CD4-positive, alpha-beta T cell treated with Interleukin-12 subunit alpha and Interleukin-12 subunit beta, for 1 hour (primary cell): ENCODE measurements at regions not wholly inside any gene's neighbourhood (a gene's known extent, or its start where the extent isn't known, plus 50 kb on each side); places are given as distances from the start of the nearest gene placed in this dataset.
"Not testable (repeated sequence)": the region's sequence is repeated elsewhere in the genome, so short reads cannot be mapped to it uniquely, and the experiment has no call there.

Experiments
- DNase-seq: peaks from one replicate; pipeline ENCODE4 v3.0.0-alpha.2; 2020

DNA sequence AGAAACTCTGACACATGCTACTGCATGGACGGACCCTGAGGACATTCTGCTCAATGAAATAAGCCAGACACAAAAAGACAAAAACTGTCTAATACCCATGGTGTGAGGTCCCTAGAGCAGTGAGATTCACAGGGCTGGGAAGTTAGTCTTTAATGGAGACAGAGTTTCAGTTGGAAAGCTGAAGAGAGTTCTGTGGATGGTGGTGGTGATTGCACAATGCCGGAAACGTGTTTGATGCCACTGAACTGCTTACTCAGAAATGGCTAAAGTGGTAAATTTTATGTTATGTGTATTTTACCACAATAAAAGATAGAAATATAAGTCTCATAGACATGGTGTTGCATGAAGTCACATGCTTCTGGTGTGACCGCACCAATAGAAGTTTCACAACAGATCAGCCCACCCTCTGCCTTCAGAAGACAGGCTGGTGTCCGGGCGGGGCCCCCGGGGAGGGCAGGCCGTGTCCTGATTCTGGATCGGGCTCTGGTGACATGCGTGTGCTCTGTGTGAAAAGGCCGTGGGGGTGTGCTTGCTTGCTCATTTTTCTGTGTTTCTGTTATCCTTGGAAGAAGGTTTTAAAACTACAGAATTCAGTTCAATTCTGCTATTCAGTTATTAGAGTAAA, 108.5 kb upstream of the ZNF469 start:
- not testable (repeated sequence) for DNase-seq

DNA sequence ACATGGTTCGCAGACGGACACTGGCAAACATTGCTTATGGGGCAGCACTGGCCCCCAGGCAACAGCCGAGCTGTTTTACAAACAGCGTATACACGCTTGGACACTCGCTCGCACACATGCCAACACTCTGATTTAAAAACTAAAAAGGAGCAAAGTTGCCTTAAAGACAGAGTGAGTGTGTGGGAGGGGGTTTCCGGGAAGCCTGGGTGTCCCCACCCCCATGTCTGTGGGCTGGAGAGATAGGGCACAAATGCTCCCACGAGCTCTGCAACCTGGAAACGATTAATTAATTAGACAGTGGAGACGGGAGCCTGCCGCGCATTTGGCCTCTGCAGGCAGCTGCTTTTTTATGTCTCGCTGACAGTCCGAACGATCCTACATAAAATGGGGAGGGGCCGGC, 107.9 kb upstream of the ZNF469 start:
- no peak for DNase-seq

DNA sequence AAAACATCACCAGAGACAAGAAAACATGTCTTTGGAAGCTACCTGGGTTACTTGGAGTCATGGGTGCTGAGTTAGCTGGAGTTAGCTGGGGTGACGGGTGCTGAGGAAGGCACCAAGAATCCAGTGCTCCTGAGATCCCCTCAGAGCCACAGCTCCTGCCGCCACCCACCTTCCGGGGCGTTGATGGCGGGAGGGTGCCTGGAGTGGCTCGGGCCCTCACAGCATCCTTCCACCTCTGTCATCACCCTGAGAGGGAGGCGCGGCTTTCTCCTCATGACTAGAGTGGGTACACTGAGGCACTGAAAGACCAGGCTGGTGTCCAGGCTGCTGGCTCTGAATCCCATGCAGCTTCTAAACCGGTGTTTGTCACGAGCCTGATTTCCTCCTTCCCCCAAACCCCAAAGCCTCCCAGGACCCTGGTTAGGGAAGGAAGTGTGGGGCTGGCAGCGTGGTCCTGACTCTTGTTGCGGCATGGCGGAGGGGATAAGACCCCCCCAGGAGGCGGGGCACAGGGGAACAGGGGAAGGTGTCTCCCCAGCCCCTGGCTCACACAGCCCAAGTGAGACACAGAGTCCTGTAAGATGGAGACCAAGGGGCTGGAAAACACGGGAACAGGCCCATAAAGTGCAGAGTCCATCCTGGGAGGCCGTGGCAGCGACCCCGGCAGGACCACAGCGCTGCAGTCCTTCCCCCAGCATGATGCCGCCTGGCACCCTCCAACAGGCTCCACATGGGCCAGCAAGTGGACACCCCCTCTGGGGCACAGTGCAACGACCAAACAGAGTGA, 107.2 kb upstream of the ZNF469 start:
- not testable (repeated sequence) for DNase-seq

GRCh38 chr16:88276123-88276588, 106.6 kb upstream of the ZNF469 start:
- DNase-seq: not testable (repeated sequence)

- DNase-seq: no peak
Measured at GRCh38 chr16:88276591-88276990, 106.2 kb upstream of the ZNF469 start.

- no peak for DNase-seq
Measured at GRCh38 chr16:88279998-88280397, 102.8 kb upstream of the ZNF469 start.

DNA sequence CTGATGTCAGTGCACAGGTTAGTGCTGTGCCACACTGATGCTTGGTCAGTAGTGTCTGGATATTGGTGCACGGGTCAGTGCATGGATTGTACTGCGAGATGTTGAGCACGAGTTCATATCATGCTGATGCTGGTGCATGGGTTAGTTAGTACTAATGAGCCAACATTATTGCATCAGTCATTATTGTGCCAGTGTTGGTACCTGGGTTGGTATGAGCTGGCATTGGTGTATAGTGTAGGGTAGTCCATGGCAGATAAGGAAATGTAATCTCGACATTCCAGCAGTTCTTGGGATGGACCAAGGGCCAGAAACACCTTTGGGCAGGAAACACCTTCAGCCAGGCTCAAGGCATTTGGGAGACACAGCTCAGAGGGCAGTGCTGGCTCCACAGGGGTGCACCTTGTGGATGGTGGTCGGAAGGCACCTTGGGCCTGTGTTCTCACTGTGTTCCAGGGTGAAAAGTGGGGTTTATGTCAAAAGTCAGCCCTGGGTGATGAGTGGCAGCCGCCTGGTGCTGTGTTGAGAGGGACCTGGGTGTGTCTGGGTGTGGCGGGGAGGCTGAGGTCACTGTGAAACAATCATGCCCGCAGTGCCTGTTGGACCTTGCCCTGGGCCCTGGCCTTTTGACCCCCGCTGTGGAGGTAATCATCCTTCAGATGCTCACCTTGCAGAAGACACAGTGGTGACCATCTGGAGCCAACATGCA, 100.7 kb upstream of the ZNF469 start:
- DNase-seq: no peak

GRCh38 chr16:88282564-88283395, 100.0 kb upstream of the ZNF469 start:
- no peak for DNase-seq

GRCh38 chr16:88283596-88283995, 99.2 kb upstream of the ZNF469 start:
- DNase-seq: no peak

GRCh38 chr16:88284101-88284500, 98.7 kb upstream of the ZNF469 start:
- DNase-seq: no peak

DNA sequence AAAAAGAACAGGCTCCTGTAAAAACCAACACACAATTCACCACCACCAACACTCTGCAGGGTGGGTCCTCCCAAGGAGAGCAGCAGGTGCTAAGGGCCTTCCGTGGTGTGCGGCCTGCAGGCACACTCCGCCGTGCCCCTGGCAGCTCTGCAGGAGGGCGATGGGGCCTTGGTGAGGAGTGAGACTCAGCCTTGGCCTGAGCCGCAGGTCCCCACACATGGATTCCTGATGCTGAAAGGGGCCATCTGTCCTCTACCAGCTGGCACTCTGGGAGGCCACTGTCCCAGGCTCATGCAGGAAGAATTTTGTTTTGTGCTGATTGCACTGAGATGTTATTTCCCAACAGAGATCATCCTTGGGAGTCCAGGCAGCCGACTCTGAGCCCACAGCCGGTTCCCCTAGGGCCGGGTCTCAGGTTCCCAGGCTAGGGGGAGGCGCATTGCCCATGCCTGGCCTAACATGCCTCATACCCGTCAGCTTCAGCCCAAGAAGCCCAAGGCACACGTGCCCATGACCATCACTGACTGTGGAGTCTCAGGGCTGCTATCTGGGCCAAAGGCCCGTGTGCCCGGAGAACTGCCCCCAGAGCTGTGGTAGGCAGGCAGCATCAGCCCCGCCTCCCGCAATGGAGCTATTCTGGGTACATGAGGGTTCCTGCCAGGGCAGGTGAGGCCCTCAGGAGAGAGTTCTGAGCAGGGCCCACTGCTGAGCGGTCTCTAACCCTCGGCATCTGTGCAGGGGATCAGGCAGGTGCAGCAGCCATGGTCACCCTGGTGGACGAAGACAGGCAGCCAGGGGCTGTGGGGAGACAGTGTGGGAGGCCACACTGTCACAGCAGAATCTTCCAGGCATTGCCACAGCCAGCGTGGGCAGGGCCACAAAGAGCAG, 97.9 kb upstream of the ZNF469 start:
- no peak for DNase-seq

GRCh38 chr16:88285514-88285822, 97.3 kb upstream of the ZNF469 start:
- DNase-seq: no peak

- no peak for DNase-seq
Measured at GRCh38 chr16:88286301-88286923, 96.3 kb upstream of the ZNF469 start.

- no peak for DNase-seq
Measured at GRCh38 chr16:88287219-88287618, 95.5 kb upstream of the ZNF469 start.

DNA sequence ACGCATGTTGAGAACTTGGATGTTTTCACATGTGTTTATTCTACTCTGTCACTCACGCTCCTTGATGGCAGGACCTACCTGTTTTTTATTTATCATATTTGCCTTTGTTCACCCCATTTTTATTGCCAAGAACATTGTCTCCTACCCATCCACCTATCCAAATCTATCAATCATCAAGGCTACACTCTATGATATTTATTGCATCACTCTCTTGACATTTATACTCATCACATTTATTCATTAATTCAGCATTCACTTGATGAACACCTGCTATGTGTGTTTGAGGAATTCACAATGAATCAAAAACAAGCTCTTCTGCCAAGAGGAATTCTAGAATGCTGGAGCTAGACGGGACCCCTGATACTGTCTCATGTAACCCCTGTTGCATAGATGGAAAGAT, 94.5 kb upstream of the ZNF469 start:
- no peak for DNase-seq

- DNase-seq: no peak
Measured at GRCh38 chr16:88289001-88289400, 93.8 kb upstream of the ZNF469 start.

GRCh38 chr16:88289561-88289960, 93.2 kb upstream of the ZNF469 start:
- no peak for DNase-seq

DNA sequence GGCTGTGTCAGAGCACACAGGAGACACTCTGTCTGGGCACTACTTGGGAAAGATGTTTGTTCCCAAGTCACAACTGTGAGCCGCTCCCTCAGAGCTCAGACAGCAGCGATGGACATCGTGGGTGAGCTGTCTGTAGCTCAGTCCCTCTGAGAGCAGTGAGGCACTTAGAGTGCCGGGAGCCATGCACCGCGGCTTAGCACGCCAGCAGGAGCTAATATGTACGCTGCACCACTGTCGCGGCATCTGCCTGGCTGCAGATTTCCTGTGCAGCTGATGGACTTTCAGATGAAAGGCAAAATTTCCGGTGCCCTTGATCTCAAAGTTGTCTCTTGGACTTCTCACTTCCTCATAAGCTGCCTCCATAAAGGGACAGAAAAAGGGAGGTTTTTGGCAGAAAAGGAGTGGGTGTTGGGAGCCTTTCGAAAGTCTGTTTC, 92.8 kb upstream of the ZNF469 start:
- DNase-seq: no peak

GRCh38 chr16:88290850-88291830, 91.6 kb upstream of the ZNF469 start:
- no peak for DNase-seq
